MM.1S (cell line): ENCODE measurements at regions not wholly inside any gene's neighbourhood (a gene's known extent, or its start where the extent isn't known, plus 50 kb on each side); places are given as distances from the start of the nearest gene placed in this dataset.
"Not testable (repeated sequence)": the region's sequence is repeated elsewhere in the genome, so short reads cannot be mapped to it uniquely, and the experiment has no call there.

Experiments used
- CTCF ChIP-seq: fragments of 300-600 bp; sonication (generic); IDR thresholded peaks from 2 replicates; pipeline ENCODE4 v1.5.1; 2016; ENCODE audit warnings: antibody characterized with exemption, low read length, mixed read lengths
- EZH2 ChIP-seq: fragments of 300-600 bp; sonication (generic); optimal IDR thresholded peaks from 2 replicates; pipeline ENCODE3; 2017; ENCODE audit warnings: low read depth, mild to moderate bottlenecking, antibody characterized with exemption, low read length, mixed read lengths
- EZH2phosphoT487 ChIP-seq: fragments of 300-600 bp; sonication (generic); IDR thresholded peaks from 2 replicates; pipeline ENCODE4 v1.6.1; 2018; ENCODE audit warnings: antibody characterized with exemption, low read length

DNA sequence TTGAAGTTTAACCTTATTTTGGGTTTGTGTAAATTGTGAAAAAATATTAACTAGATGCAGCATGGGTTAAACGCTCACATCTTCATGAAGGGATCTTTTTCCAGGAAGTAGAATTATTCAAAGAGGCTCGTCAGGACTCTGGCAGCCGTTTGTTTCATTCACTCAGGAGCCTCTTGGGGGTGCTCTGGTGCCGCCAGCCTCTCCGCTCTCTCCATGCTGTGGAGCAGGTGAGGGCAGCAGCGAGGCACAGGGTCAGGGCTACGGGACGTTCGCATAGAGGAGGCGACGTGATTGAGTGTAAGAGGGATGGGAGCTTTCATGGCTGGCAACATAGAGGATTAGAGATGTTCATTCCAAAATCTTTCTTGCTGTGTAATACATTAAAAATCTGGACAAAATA, 110.8 kb downstream of the GOLGA6L22 start:
- not testable (repeated sequence) for TF ChIP-seq CTCF, EZH2, EZH2phosphoT487
